ENCODE measurements at regions not wholly inside any gene's neighbourhood (a gene's known extent, or its start where the extent isn't known, plus 50 kb on each side); places are given as distances from the start of the nearest gene placed in this dataset.

DNA sequence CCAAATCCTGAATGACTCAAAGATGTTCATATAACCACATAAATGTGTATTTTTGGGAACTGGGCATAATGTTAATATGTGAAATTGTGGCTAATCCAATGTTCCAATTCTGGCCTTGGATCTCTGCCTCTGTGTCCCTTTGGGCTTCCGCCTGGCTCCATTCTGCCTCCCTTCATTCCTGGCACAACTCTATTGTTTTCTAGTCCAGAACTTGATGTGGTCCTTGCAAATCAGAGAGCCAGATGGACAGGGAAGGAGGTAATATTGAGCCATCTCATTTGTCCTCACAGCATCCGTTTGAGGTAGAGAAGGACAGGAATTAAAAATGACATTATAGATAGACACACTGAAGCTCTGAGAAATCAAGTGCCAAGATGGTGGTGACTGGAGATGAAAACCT is 355.7 kb upstream of the TBL1XR1 start:
- ChIA-PET POLR2A (no interaction called here), CTCF (interaction anchor here (0.7 to 1.2 kb wide), 3 partner anchors 9 to 502 kb away, joined by 3 read pairs; no protein-coding TSS in a partner anchor)
- no peaks in the 10 kb centered on the region for H3K9me1 ChIP-seq (replicated peaks; ENCODE audit: control insufficient read depth, extremely low read depth, insufficient read depth, low read length)
- no peak overlapping the region for H3K4me2 ChIP-seq (ENCODE audit: insufficient read depth, low read length)
- TF ChIP-seq JUN (IDR thresholded peaks at IDR 0.05; ENCODE audit: borderline replicate concordance, insufficient read depth, insufficient read length, low read depth), result no peak
- no peak for TF ChIP-seq POLR2AphosphoS5 (IDR thresholded peaks at IDR 0.05; ENCODE audit: insufficient read depth, low read depth, low read length)
- no peak for TF ChIP-seq POLR2A (IDR thresholded peaks at IDR 0.05; ENCODE audit: low read depth, low read length)
- no peak for TF ChIP-seq MYC (IDR thresholded peaks at IDR 0.05; ENCODE audit: low read depth, low read length)
- no peak for TF ChIP-seq FOS (IDR thresholded peaks at IDR 0.05; ENCODE audit: borderline replicate concordance, insufficient read depth, low read length)
- TF ChIP-seq, protein P1, sequence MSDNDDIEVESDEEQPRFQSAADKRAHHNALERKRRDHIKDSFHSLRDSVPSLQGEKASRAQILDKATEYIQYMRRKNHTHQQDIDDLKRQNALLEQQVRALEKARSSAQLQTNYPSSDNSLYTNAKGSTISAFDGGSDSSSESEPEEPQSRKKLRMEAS (IDR thresholded peaks at IDR 0.05; ENCODE audit: insufficient read depth, insufficient read length), result no peak
- TF ChIP-seq EZH2 (IDR thresholded peaks at IDR 0.05; ENCODE audit: borderline replicate concordance, low read depth, low read length, severe bottlenecking), result no peak
- TF ChIP-seq GATA2 (IDR thresholded peaks at IDR 0.05; ENCODE audit: insufficient read depth, insufficient read length, low read depth, low read length), result no peak
- TF ChIP-seq, protein P2, sequence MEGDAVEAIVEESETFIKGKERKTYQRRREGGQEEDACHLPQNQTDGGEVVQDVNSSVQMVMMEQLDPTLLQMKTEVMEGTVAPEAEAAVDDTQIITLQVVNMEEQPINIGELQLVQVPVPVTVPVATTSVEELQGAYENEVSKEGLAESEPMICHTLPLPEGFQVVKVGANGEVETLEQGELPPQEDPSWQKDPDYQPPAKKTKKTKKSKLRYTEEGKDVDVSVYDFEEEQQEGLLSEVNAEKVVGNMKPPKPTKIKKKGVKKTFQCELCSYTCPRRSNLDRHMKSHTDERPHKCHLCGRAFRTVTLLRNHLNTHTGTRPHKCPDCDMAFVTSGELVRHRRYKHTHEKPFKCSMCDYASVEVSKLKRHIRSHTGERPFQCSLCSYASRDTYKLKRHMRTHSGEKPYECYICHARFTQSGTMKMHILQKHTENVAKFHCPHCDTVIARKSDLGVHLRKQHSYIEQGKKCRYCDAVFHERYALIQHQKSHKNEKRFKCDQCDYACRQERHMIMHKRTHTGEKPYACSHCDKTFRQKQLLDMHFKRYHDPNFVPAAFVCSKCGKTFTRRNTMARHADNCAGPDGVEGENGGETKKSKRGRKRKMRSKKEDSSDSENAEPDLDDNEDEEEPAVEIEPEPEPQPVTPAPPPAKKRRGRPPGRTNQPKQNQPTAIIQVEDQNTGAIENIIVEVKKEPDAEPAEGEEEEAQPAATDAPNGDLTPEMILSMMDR (IDR thresholded peaks at IDR 0.05; ENCODE audit: extremely low read depth in 1 of 2, insufficient read depth in 1 of 2, low read depth in 1 of 2, low read length in 2 of 2), result no peak
- H4K20me1 ChIP-seq (replicated peaks; ENCODE audit: control insufficient read depth, extremely low read depth, insufficient read depth, low read length), result no peaks in the 10 kb centered on the region
- no peak overlapping the region for H3K27ac ChIP-seq (ENCODE audit: insufficient read depth, low read depth, low read length)
- H3K27me3 ChIP-seq (ENCODE audit: control insufficient read depth in 2 of 2, insufficient read depth in 2 of 2, low read length in 2 of 2), result no peaks in the 10 kb centered on the region
- H3K4me1 ChIP-seq (ENCODE audit: control insufficient read depth, extremely low read depth, insufficient read depth, low read length), result no peaks in the 10 kb centered on the region
- H3K36me3 ChIP-seq (ENCODE audit: control insufficient read depth in 2 of 2, extremely low read depth in 1 of 2, insufficient read depth in 2 of 2, low read length in 2 of 2), result no peaks in the 10 kb centered on the region
- no peak overlapping the region for H2AFZ ChIP-seq (ENCODE audit: low read depth, low read length)
- BruUV-seq (replicated peaks), result no TSS peak
- FAIRE-seq, result no peak
- no peak overlapping the region for H3K9ac ChIP-seq (replicated peaks; ENCODE audit: extremely low read depth, insufficient read depth, low read length)
- H3K4me3 ChIP-seq (replicated peaks in 1 of 3; ENCODE audit: insufficient read depth in 1 of 3, low read depth in 1 of 3, low read length in 3 of 3), result no peak overlapping the region
- intact Hi-C loops (cut with micrococcal nuclease) (no loop called here), dilution Hi-C loops (cut with MboI; ENCODE audit: extremely low pct_ligation_motif_present, low sequenced_read_pairs) (no loop called here)
- no peaks in the 10 kb centered on the region for H3K9me3 ChIP-seq (replicated peaks; ENCODE audit: control insufficient read depth, insufficient read depth, low read length)
- no peak for DNase-seq (ENCODE audit: low read depth, low spot score)
- no peaks in the 10 kb centered on the region for H3K79me2 ChIP-seq (ENCODE audit: control insufficient read depth, insufficient read depth, low read length)
